GM12878 (cell line): ENCODE measurements at regions not wholly inside any gene's neighbourhood (a gene's known extent, or its start where the extent isn't known, plus 50 kb on each side); places are given as distances from the start of the nearest gene placed in this dataset.

Experiments
- ATAC-seq: fragments of 200-7000 bp; cut with Tn5 transposase; 3 replicates; pipeline ENCODE4 v1.9.1; 2020; ENCODE audit warnings: mild to moderate bottlenecking, moderate library complexity
- BruUV-seq: library from RNA; stranded (reverse); fragments of 400-500 nt; replicated peaks from 2 replicates; lab custom pipeline; 2021; lab: Mats Ljungman, UMichigan
- CTCF ChIA-PET: fragments of 300-600 bp; sonication (Branson Sonifier 250); formaldehyde crosslinking; extraction: SDS; loops from one replicate; lab custom pipeline; 2021; ENCODE audit warnings: inconsistent platforms; lab: Yijun Ruan, JAX
- POLR2A ChIA-PET: fragments of 350-600 bp; formaldehyde crosslinking; extraction: SDS; loops from one replicate; lab custom pipeline; 2021; ENCODE audit warnings: inconsistent platforms; lab: Charles Lee
- RAD21 ChIA-PET: fragments of 300-600 bp; sonication (Branson Sonifier 250); formaldehyde crosslinking; loops from one replicate; lab custom pipeline; 2023; ENCODE audit warnings: antibody characterized with exemption; ENCODE audit not compliant: unreplicated experiment; lab: Charles Lee
- SMC1A ChIA-PET: fragments of 300-600 bp; sonication (Branson Sonifier 250); formaldehyde crosslinking; loops from one replicate; lab custom pipeline; 2023; ENCODE audit not compliant: unreplicated experiment, uncharacterized antibody; lab: Charles Lee
- DNase-seq: peaks from one replicate; pipeline ENCODE4 v3.0.0-alpha.2; 2011; ENCODE audit warnings: low read depth, low spot score
- FAIRE-seq: peaks from 3 replicates; lab custom pipeline; 2011; peaks lifted over from hg19 to GRCh38; lab: Jason Lieb, UNC
- H2AFZ ChIP-seq: 2 replicates; pipeline ENCODE4 v1.6.0; 2011; ENCODE audit warnings: low read depth, low read length, control low read depth; ENCODE audit not compliant: control insufficient read depth
- H3K27ac ChIP-seq: 2 replicates; pipeline ENCODE4 v1.5.1; 2011; ENCODE audit warnings: control low read depth; ENCODE audit not compliant: control insufficient read depth, insufficient read depth
- H3K27me3 ChIP-seq, 2 experiments: replicated peaks in 1 of 2; 2 replicates each; pipeline versions ENCODE4 v1.6.0 to v1.6.1; 2011; ENCODE audit warnings: low read length in 1 of 2; ENCODE audit not compliant: control insufficient read depth in 2 of 2, insufficient read depth in 2 of 2
- H3K36me3 ChIP-seq, 2 experiments: 2 replicates each; pipeline ENCODE4 v1.5.1; 2011; ENCODE audit warnings: low read length in 1 of 2; ENCODE audit not compliant: control insufficient read depth in 2 of 2, insufficient read depth in 2 of 2
- H3K4me1 ChIP-seq: 2 replicates; pipeline ENCODE4 v1.6.1; 2011; ENCODE audit warnings: mild to moderate bottlenecking, low read length, moderate library complexity, mixed read lengths; ENCODE audit not compliant: control insufficient read depth, insufficient read depth
- H3K4me2 ChIP-seq: 2 replicates; pipeline ENCODE4 v1.6.0; 2011; ENCODE audit warnings: control low read depth; ENCODE audit not compliant: control insufficient read depth, insufficient read depth
- H3K4me3 ChIP-seq: fragments of 200-600 bp; sonication (generic); 2 replicates; pipeline ENCODE4 v1.5.1; 2016
- H3K79me2 ChIP-seq: 2 replicates; pipeline ENCODE4 v1.6.0; 2011; ENCODE audit warnings: low read length; ENCODE audit not compliant: control insufficient read depth, insufficient read depth
- H3K9ac ChIP-seq: 2 replicates; pipeline ENCODE4 v1.8.0; 2011; ENCODE audit warnings: low read length, control low read depth, mixed read lengths; ENCODE audit not compliant: control insufficient read depth, insufficient read depth
- H3K9me3 ChIP-seq: replicated peaks from 3 replicates; pipeline ENCODE4 v1.5.1; 2011; ENCODE audit warnings: mild to moderate bottlenecking, low read length; ENCODE audit not compliant: control insufficient read depth, insufficient read depth
- H4K20me1 ChIP-seq: 2 replicates; pipeline ENCODE4 v1.6.0; 2011; ENCODE audit not compliant: control insufficient read depth, insufficient read depth
- CHD2 ChIP-seq: IDR thresholded peaks from 2 replicates; pipeline ENCODE4 v1.6.1; 2011; ENCODE audit warnings: low read depth, low read length, improper control_type of control experiment, borderline replicate concordance
- CHD4 ChIP-seq: fragments of 200-600 bp; sonication (generic); IDR thresholded peaks from 2 replicates; pipeline ENCODE4 v1.6.1; 2016; ENCODE audit warnings: mild to moderate bottlenecking
- PAX5 ChIP-seq: IDR thresholded peaks from 2 replicates; pipeline ENCODE4 v1.6.1; 2011; ENCODE audit warnings: low read depth, low read length, borderline replicate concordance
- STAT3 ChIP-seq: IDR thresholded peaks from 2 replicates; pipeline ENCODE4 v1.6.1; 2011; ENCODE audit warnings: low read depth, low read length, improper control_type of control experiment
- WGBS: methylation state at CpG from one replicate; pipeline ENCODE4 v1.1.6; 2016; ENCODE audit warnings: low lambda C conversion rate; ENCODE audit not compliant: insufficient replicate concordance, insufficient coverage; ENCODE audit errors: missing lambda C conversion rate; 5-methylcytosine and 5-hydroxymethylcytosine counted together
- in situ Hi-C: fragments of 300-500 bp; cut with MboI; formaldehyde crosslinking; loops from 9 replicates; pipeline ENCODE4 v1.14.3; 2018; ENCODE audit warnings: mixed read lengths
- intact Hi-C: fragments of 100-400 bp; cut with micrococcal nuclease; formaldehyde crosslinking; loops from one replicate; pipeline ENCODE4 v1.14.2; 2022; ENCODE audit not compliant: unreplicated experiment
- TF ChIP-seq, protein P1 (sequence below): fragments of 450-650 bp; IDR thresholded peaks from 2 replicates; pipeline ENCODE4 v1.6.1; 2016; ENCODE audit warnings: mild to moderate bottlenecking
- TF ChIP-seq, protein P2 (sequence below): IDR thresholded peaks from 2 replicates; pipeline ENCODE4 v1.6.1; 2011; ENCODE audit warnings: mild to moderate bottlenecking, low read depth, low read length, moderate library complexity; ENCODE audit not compliant: insufficient replicate concordance

DNA sequence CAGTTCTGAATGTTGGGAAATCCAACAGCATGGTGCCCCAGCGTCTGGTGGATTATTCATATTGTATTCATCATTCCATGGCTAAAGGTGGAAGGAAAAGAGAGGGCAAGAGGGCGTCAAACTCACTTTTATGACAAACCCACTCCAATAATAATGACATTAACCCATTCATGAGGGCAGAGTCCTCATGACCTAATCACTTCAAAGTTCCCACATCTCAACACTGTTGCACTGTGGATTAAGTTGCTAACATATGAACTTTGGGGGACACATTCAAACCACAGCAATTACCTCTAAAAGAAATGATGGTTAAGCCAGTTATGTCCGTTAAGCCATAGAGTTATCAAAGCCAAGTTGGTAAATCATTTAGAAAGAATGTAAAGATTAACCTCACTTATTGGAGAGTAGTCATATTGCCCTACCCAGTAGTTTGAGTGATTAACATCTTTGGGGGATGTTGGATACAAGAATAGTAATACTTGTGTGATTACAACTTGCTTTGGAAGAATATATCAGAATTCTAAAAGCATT lies 212.4 kb upstream of the FLRT2 start:
- Histone ChIP-seq H2AFZ (no peak overlapping the region), H3K9ac (no peak overlapping the region), H3K4me1 (no peaks in the 10 kb centered on the region), H3K36me3 (no peaks in the 10 kb centered on the region), H3K27ac (no peak overlapping the region), H3K4me2 (no peak overlapping the region), H3K79me2 (no peaks in the 10 kb centered on the region), H3K27me3 (no peaks in the 10 kb centered on the region), H3K4me3 (no peak overlapping the region), H4K20me1 (no peaks in the 10 kb centered on the region), H3K9me3 (no peaks in the 10 kb centered on the region)
- WGBS = 0% methylated on average over 3 of the region's 3 CpGs
- ChIA-PET CTCF (no interaction called here), SMC1A (no interaction called here), POLR2A (no interaction called here), RAD21 (no interaction called here)
- TF ChIP-seq CHD2 = no peak
- TF ChIP-seq, protein P1, sequence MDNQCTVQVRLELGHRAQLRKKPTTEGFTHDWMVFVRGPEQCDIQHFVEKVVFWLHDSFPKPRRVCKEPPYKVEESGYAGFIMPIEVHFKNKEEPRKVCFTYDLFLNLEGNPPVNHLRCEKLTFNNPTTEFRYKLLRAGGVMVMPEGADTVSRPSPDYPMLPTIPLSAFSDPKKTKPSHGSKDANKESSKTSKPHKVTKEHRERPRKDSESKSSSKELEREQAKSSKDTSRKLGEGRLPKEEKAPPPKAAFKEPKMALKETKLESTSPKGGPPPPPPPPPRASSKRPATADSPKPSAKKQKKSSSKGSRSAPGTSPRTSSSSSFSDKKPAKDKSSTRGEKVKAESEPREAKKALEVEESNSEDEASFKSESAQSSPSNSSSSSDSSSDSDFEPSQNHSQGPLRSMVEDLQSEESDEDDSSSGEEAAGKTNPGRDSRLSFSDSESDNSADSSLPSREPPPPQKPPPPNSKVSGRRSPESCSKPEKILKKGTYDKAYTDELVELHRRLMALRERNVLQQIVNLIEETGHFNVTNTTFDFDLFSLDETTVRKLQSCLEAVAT = no peak
- no TSS peak for BruUV-seq
- ATAC-seq (no peak), FAIRE-seq (no peak), DNase-seq (no peak)
- in situ Hi-C loops = no loop called here
- intact Hi-C loops = no loop called here

DNA sequence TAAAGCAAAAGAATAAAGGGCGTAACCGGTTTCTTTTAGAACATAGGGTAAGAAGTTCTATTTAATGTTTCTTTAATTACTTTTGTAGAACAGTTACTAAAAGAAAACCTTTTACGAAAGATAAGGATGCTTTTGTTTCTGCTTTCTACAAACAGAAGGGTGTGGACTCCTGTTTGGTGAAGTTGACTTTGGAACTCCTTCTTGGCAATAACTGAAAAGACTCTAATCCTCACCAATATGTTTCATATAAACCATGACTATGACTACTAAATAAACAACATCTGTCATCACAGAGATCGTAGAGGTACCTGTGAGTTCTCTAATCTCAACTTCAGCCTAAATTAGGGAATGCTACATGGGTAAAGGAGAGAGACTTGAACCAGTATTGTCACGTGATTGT lies 210.8 kb upstream of the FLRT2 start:
- DNase-seq (no peak), ATAC-seq (no peak), FAIRE-seq (no peak)
- Histone ChIP-seq H2AFZ (no peak overlapping the region), H3K27ac (no peak overlapping the region), H3K9me3 (no peaks in the 10 kb centered on the region), H3K4me2 (no peak overlapping the region), H3K4me1 (no peaks in the 10 kb centered on the region), H3K36me3 (no peaks in the 10 kb centered on the region), H3K4me3 (no peak overlapping the region), H3K27me3 (no peaks in the 10 kb centered on the region), H4K20me1 (no peaks in the 10 kb centered on the region), H3K79me2 (no peaks in the 10 kb centered on the region), H3K9ac (no peak overlapping the region)
- TF ChIP-seq STAT3 (no peak), PAX5 (no peak), CHD4 (no peak)
- TF ChIP-seq, protein P2, sequence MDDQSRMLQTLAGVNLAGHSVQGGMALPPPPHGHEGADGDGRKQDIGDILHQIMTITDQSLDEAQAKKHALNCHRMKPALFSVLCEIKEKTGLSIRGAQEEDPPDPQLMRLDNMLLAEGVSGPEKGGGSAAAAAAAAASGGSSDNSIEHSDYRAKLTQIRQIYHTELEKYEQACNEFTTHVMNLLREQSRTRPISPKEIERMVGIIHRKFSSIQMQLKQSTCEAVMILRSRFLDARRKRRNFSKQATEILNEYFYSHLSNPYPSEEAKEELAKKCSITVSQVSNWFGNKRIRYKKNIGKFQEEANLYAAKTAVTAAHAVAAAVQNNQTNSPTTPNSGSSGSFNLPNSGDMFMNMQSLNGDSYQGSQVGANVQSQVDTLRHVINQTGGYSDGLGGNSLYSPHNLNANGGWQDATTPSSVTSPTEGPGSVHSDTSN = no peak
- ChIA-PET POLR2A (no interaction called here), SMC1A (interaction anchor here (0.8 kb wide), 1 partner anchor 21 kb away, joined by 4 read pairs; no protein-coding TSS in a partner anchor), RAD21 (no interaction called here), CTCF (no interaction called here)
- intact Hi-C loops (no loop called here), in situ Hi-C loops (no loop called here)
- 48% methylated on average over 5 of the region's 5 CpGs for WGBS
- no TSS peak for BruUV-seq
